ENCODE measurements at regions not wholly inside any gene's neighbourhood (a gene's known extent, or its start where the extent isn't known, plus 50 kb on each side); places are given as distances from the start of the nearest gene placed in this dataset.
"Not testable (repeated sequence)": the region's sequence is repeated elsewhere in the genome, so short reads cannot be mapped to it uniquely, and the experiment has no call there.

DNA sequence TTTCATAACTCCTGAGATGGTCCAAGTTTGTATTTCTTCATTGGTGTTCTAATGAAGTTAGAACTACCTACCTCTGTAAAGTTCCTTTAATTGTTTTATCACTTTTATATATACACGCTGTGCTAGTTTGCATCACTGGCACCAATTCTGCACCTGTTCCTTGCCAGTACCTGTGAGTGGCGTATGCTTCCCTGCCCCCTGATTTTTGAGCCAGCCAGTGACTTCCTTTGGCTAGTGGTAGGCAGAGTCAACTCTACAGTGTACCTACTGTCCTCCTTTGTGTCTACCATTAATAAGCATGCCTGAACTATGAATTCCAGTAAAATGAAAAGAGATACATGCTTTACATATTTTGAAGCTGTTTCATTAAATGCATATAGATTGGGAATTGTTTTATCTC lies 186.8 kb upstream of the SPATA31A3 start:
- TF ChIP-seq CTCF (conservative IDR thresholded peaks at IDR 0.05; ENCODE audit: low read depth, low read length); CEBPB (IDR thresholded peaks at IDR 0.05; ENCODE audit: low read depth, low read length); FOS (IDR thresholded peaks at IDR 0.05; ENCODE audit: low read depth, low read length); POLR2A (IDR thresholded peaks at IDR 0.05; ENCODE audit: low read depth, low read length); SMC3 (IDR thresholded peaks at IDR 0.05; ENCODE audit: low read depth, low read length); MXI1 (IDR thresholded peaks at IDR 0.05; ENCODE audit: borderline replicate concordance, low read depth, low read length); RFX5 (IDR thresholded peaks at IDR 0.05; ENCODE audit: low read depth, low read length): not testable (repeated sequence)
- TF ChIP-seq, protein P1, sequence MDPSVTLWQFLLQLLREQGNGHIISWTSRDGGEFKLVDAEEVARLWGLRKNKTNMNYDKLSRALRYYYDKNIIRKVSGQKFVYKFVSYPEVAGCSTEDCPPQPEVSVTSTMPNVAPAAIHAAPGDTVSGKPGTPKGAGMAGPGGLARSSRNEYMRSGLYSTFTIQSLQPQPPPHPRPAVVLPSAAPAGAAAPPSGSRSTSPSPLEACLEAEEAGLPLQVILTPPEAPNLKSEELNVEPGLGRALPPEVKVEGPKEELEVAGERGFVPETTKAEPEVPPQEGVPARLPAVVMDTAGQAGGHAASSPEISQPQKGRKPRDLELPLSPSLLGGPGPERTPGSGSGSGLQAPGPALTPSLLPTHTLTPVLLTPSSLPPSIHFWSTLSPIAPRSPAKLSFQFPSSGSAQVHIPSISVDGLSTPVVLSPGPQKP (IDR thresholded peaks at IDR 0.05; ENCODE audit: borderline replicate concordance, low read depth, low read length): not testable (repeated sequence)
